A673 (cell line): ENCODE measurements at regions not wholly inside any gene's neighbourhood (a gene's known extent, or its start where the extent isn't known, plus 50 kb on each side); places are given as distances from the start of the nearest gene placed in this dataset.

Experiments used
- BruUV-seq: library from RNA; stranded (reverse); fragments of 400-500 nt; replicated peaks from 2 replicates; lab custom pipeline; 2021; lab: Mats Ljungman, UMichigan
- CTCF ChIA-PET: fragments of 300-600 bp; sonication (Branson Sonifier 250); formaldehyde crosslinking; loops from one replicate; lab custom pipeline; 2022; ENCODE audit warnings: antibody characterized with exemption; lab: Charles Lee
- POLR2A ChIA-PET: fragments of 300-600 bp; sonication (Branson Sonifier 250); formaldehyde crosslinking; loops from one replicate; lab custom pipeline; 2022; ENCODE audit warnings: antibody characterized with exemption; ENCODE audit not compliant: low non-redundant PET; lab: Charles Lee
- DNase-seq: peaks from one replicate; pipeline ENCODE4 v3.0.0-alpha.2; 2015; ENCODE audit warnings: low spot score
- H3K27ac ChIP-seq: fragments of 200-600 bp; sonication (generic); 2 replicates; pipeline ENCODE4 v1.5.1; 2016; ENCODE audit warnings: mixed run types, low read depth, mild to moderate bottlenecking, mixed read lengths, antibody characterized with exemption, low read length; ENCODE audit not compliant: poor library complexity, severe bottlenecking
- H3K27me3 ChIP-seq: fragments of 200-600 bp; sonication (generic); replicated peaks from 2 replicates; pipeline ENCODE4 v1.6.1; 2017; ENCODE audit warnings: mixed run types, low read depth, mild to moderate bottlenecking, mixed read lengths, antibody characterized with exemption, low read length; ENCODE audit not compliant: insufficient read depth, poor library complexity
- H3K36me3 ChIP-seq: fragments of 200-600 bp; sonication (generic); 2 replicates; pipeline ENCODE4 v1.6.1; 2016; ENCODE audit warnings: mixed run types, mild to moderate bottlenecking, mixed read lengths, antibody characterized with exemption, low read length; ENCODE audit not compliant: insufficient read depth, poor library complexity, severe bottlenecking
- H3K4me1 ChIP-seq: fragments of 200-600 bp; sonication (generic); 2 replicates; pipeline ENCODE4 v1.6.1; 2017; ENCODE audit warnings: mixed run types, mild to moderate bottlenecking, mixed read lengths, antibody characterized with exemption, low read length; ENCODE audit not compliant: insufficient read depth, poor library complexity, severe bottlenecking
- H3K4me3 ChIP-seq: fragments of 200-600 bp; sonication (generic); 2 replicates; pipeline ENCODE4 v1.5.1; 2016; ENCODE audit warnings: low read depth, mixed run types, mild to moderate bottlenecking, mixed read lengths, low read length; ENCODE audit not compliant: poor library complexity, severe bottlenecking
- H3K9me3 ChIP-seq: fragments of 200-600 bp; sonication (generic); 2 replicates; pipeline ENCODE4 v1.6.1; 2016; ENCODE audit warnings: mixed run types, low read depth, mild to moderate bottlenecking, mixed read lengths, antibody characterized with exemption, low read length; ENCODE audit not compliant: poor library complexity, severe bottlenecking
- CTCF ChIP-seq: fragments of 300-800, 200-600 bp; sonication (generic); conservative IDR thresholded peaks from 2 replicates; pipeline ENCODE4 v1.5.1; 2017; ENCODE audit warnings: low read depth, mild to moderate bottlenecking, antibody characterized with exemption, low read length, moderate library complexity, mixed read lengths
- EZH2 ChIP-seq: fragments of 200-600 bp; sonication (generic); IDR thresholded peaks from 2 replicates; pipeline ENCODE4 v1.6.1; 2017; ENCODE audit warnings: borderline replicate concordance, low read depth, mild to moderate bottlenecking, mixed read lengths, antibody characterized with exemption, low read length; ENCODE audit not compliant: poor library complexity, severe bottlenecking
- intact Hi-C: fragments of 100-400 bp; cut with micrococcal nuclease; formaldehyde crosslinking; loops from one replicate; pipeline ENCODE4 v1.10.0; 2022; ENCODE audit not compliant: unreplicated experiment

- H3K27ac ChIP-seq, result no peak overlapping the region
- no peak for TF ChIP-seq EZH2
- no peak for TF ChIP-seq CTCF
- no peak for DNase-seq
- H3K9me3 ChIP-seq, result no peaks in the 10 kb centered on the region
- ChIA-PET POLR2A (no interaction called here), CTCF (no interaction called here)
- H3K4me1 ChIP-seq, result no peaks in the 10 kb centered on the region
- H3K27me3 ChIP-seq, result no peaks in the 10 kb centered on the region
- no TSS peak for BruUV-seq
- H3K36me3 ChIP-seq, result no peaks in the 10 kb centered on the region
- H3K4me3 ChIP-seq, result no peak overlapping the region
- intact Hi-C loops, result no loop called here
These were observed 120.3 kb upstream of the LGSN start for GRCh38 chr6:63440057-63440456.

- H3K9me3 ChIP-seq, result no peaks in the 10 kb centered on the region
- ChIA-PET CTCF (no interaction called here), POLR2A (no interaction called here)
- intact Hi-C loops, result no loop called here
- TF ChIP-seq EZH2 (no peak), CTCF (no peak)
- DNase-seq, result no peak
- H3K4me3 ChIP-seq, result no peak overlapping the region
- H3K27ac ChIP-seq, result no peak overlapping the region
- no TSS peak for BruUV-seq
- H3K27me3 ChIP-seq, result no peaks in the 10 kb centered on the region
- no peaks in the 10 kb centered on the region for H3K4me1 ChIP-seq
- H3K36me3 ChIP-seq, result no peaks in the 10 kb centered on the region
These were observed 120.8 kb upstream of the LGSN start for GRCh38 chr6:63440594-63440993.

GRCh38 chr6:63441266-63441956 is 121.6 kb upstream of the LGSN start:
- Histone ChIP-seq H3K27ac (no peak overlapping the region), H3K4me3 (no peak overlapping the region), H3K27me3 (no peaks in the 10 kb centered on the region), H3K36me3 (no peaks in the 10 kb centered on the region), H3K9me3 (no peaks in the 10 kb centered on the region), H3K4me1 (no peaks in the 10 kb centered on the region)
- POLR2A ChIA-PET, result no interaction called here
- no peak for DNase-seq
- TF ChIP-seq CTCF (no peak), EZH2 (no peak)
- intact Hi-C loops, result no loop called here
- BruUV-seq, result no TSS peak
- CTCF ChIA-PET, result no interaction called here
